GM12891 (cell line): ENCODE measurements at regions not wholly inside any gene's neighbourhood (a gene's known extent, or its start where the extent isn't known, plus 50 kb on each side); places are given as distances from the start of the nearest gene placed in this dataset.

ENCODE experiments used
- DNase-seq: peaks from one replicate; pipeline ENCODE4 v3.0.0; 2011; ENCODE audit warnings: low spot score; ENCODE audit not compliant: insufficient read length
- FAIRE-seq: peaks from 2 replicates; lab custom pipeline; 2011; peaks lifted over from hg19 to GRCh38; lab: Jason Lieb, UNC
- PAX5 ChIP-seq: IDR thresholded peaks from 2 replicates; pipeline ENCODE4 v1.6.1; 2011; ENCODE audit warnings: low read length, moderate library complexity, mild to moderate bottlenecking; ENCODE audit not compliant: insufficient read depth, severe bottlenecking
- POLR2A ChIP-seq: IDR thresholded peaks from 2 replicates; pipeline ENCODE4 v1.6.1; 2011; ENCODE audit warnings: low read depth, low read length, control low read depth
- POLR2AphosphoS5 ChIP-seq: IDR thresholded peaks from 2 replicates; pipeline ENCODE4 v1.6.1; 2011; ENCODE audit warnings: low read depth, low read length, control low read depth
- POU2F2 ChIP-seq: IDR thresholded peaks from 2 replicates; pipeline ENCODE4 v1.6.1; 2011; ENCODE audit warnings: low read depth, mild to moderate bottlenecking, control low read depth, low read length, moderate library complexity
- SPI1 ChIP-seq: IDR thresholded peaks from 2 replicates; pipeline ENCODE4 v1.6.1; 2011; ENCODE audit warnings: low read depth, low read length, control low read depth
- TAF1 ChIP-seq: IDR thresholded peaks from 2 replicates; pipeline ENCODE4 v1.6.1; 2011; ENCODE audit warnings: low read depth, low read length, control low read depth

- DNase-seq (no peak), FAIRE-seq (no peak)
- TF ChIP-seq POU2F2 = no peak
- TF ChIP-seq TAF1 = no peak
- TF ChIP-seq POLR2AphosphoS5 = no peak
- no peak for TF ChIP-seq PAX5
- TF ChIP-seq SPI1 = no peak
- TF ChIP-seq POLR2A = no peak
Measured at GRCh38 chr22:44628835-44629234, 73.2 kb upstream of the PRR5 start.

GRCh38 chr22:44628273-44628672 lies 73.7 kb upstream of the PRR5 start:
- no peak for DNase-seq
- TF ChIP-seq TAF1 (no peak), POU2F2 (no peak), POLR2A (no peak), SPI1 (no peak), PAX5 (no peak), POLR2AphosphoS5 (no peak)
- FAIRE-seq = no peak

GRCh38 chr22:44627521-44628139 lies 74.4 kb upstream of the PRR5 start:
- TF ChIP-seq POU2F2 = no peak
- no peak for FAIRE-seq
- DNase-seq = no peak

GRCh38 chr22:44625981-44626687 lies 75.9 kb upstream of the PRR5 start:
- DNase-seq (peak; percentile 84), FAIRE-seq (peak; percentile 90)
- TF ChIP-seq PAX5 = no peak
- no peak for TF ChIP-seq TAF1
- no peak for TF ChIP-seq POLR2A

GRCh38 chr22:44625421-44625760 lies 76.6 kb upstream of the PRR5 start:
- TF ChIP-seq POLR2AphosphoS5 (no peak), POLR2A (no peak), POU2F2 (no peak), TAF1 (no peak), PAX5 (no peak), SPI1 (no peak)
- no peak for FAIRE-seq
- no peak for DNase-seq

- TF ChIP-seq PAX5 (no peak), TAF1 (no peak), POU2F2 (no peak), SPI1 (no peak), POLR2A (no peak), POLR2AphosphoS5 (no peak)
- FAIRE-seq = no peak
- no peak for DNase-seq
Measured at GRCh38 chr22:44624689-44625420, 77.1 kb upstream of the PRR5 start.

- DNase-seq = no peak
- no peak for FAIRE-seq
- TF ChIP-seq POU2F2 (no peak), PAX5 (no peak), TAF1 (no peak), POLR2A (no peak), POLR2AphosphoS5 (no peak), SPI1 (no peak)
Measured at GRCh38 chr22:44623771-44624510, 78.1 kb upstream of the PRR5 start.

- DNase-seq = no peak
- no peak for FAIRE-seq
- TF ChIP-seq TAF1 (no peak), POLR2A (no peak), POLR2AphosphoS5 (no peak), SPI1 (no peak), PAX5 (no peak), POU2F2 (no peak)
Measured at GRCh38 chr22:44622679-44623078, 79.3 kb upstream of the PRR5 start.

GRCh38 chr22:44622147-44622427 lies 79.9 kb upstream of the PRR5 start:
- TF ChIP-seq POLR2AphosphoS5 (no peak), SPI1 (no peak), PAX5 (no peak)
- DNase-seq (no peak), FAIRE-seq (no peak)
